Adrenal gland (tissue), 5 donors: ENCODE measurements at regions not wholly inside any gene's neighbourhood (a gene's known extent, or its start where the extent isn't known, plus 50 kb on each side); places are given as distances from the start of the nearest gene placed in this dataset.

ENCODE experiments used
- CTCF ChIP-seq, 6 experiments: fragments of 450-650 bp in 4 of 6; fragments of 200-600 bp in 2 of 6; sonication (generic) in 1 of 6; IDR thresholded peaks; 1 replicate in 5 of 6; 2 replicates in 1 of 6; pipeline versions ENCODE4 v1.5.1 to v1.8.0; 2016 to 2021; ENCODE audit warnings: antibody characterized with exemption in 6 of 6, mild to moderate bottlenecking in 2 of 6, moderate library complexity in 1 of 6
- POLR2A ChIP-seq, 2 donors: fragments of 450-650 bp; IDR thresholded peaks; one replicate each; pipeline ENCODE4 v1.6.1; 2017; ENCODE audit warnings: antibody characterized with exemption in 2 of 2, mild to moderate bottlenecking in 2 of 2, moderate library complexity in 1 of 2
- donor health status: DM: no; HTN: no; CAD: no.

DNA sequence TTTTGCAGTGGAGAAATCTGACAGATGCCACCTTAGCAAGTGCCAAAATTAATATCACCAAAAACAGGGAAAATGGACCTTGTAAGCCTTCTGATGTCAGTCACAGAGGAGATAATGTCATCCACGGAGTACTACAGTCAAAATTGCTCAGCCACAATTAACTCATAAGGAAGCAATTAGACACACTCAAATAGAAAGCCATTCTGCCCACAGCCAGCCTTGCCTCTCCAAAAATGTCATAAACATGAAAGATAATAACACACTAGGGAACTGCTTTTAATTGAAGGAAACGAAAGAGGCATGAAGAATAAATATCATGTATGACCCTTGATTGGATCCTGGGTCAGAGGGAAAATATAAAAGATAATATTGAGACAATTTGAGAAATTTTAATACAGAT, 505.6 kb upstream of the API5 start:
- TF ChIP-seq CTCF (IDR thresholded peaks at IDR 0.05) = no peak
- TF ChIP-seq POLR2A (IDR thresholded peaks at IDR 0.05) = no peak
